ENCODE measurements at regions not wholly inside any gene's neighbourhood (a gene's known extent, or its start where the extent isn't known, plus 50 kb on each side); places are given as distances from the start of the nearest gene placed in this dataset.

DNA sequence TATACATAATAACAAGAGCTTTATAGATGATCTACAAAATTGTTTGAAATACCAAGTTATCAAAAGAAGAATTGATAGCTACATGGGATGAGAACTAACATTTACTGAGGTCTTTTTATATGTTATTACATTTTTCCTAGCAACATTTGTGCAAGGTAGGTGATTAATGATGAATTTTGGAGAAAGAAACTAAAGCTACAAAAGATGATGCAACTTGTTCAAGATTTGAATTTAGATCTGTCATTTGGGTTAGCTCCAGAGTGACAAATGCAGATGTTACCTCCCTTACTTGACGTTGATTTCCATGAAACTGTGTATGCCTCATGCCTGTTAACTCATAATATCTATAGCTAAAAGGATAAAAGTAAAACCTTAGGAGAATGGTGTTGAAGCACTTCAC is 84.5 kb upstream of the EYA4 start (continued):
- TF ChIP-seq, protein P1, sequence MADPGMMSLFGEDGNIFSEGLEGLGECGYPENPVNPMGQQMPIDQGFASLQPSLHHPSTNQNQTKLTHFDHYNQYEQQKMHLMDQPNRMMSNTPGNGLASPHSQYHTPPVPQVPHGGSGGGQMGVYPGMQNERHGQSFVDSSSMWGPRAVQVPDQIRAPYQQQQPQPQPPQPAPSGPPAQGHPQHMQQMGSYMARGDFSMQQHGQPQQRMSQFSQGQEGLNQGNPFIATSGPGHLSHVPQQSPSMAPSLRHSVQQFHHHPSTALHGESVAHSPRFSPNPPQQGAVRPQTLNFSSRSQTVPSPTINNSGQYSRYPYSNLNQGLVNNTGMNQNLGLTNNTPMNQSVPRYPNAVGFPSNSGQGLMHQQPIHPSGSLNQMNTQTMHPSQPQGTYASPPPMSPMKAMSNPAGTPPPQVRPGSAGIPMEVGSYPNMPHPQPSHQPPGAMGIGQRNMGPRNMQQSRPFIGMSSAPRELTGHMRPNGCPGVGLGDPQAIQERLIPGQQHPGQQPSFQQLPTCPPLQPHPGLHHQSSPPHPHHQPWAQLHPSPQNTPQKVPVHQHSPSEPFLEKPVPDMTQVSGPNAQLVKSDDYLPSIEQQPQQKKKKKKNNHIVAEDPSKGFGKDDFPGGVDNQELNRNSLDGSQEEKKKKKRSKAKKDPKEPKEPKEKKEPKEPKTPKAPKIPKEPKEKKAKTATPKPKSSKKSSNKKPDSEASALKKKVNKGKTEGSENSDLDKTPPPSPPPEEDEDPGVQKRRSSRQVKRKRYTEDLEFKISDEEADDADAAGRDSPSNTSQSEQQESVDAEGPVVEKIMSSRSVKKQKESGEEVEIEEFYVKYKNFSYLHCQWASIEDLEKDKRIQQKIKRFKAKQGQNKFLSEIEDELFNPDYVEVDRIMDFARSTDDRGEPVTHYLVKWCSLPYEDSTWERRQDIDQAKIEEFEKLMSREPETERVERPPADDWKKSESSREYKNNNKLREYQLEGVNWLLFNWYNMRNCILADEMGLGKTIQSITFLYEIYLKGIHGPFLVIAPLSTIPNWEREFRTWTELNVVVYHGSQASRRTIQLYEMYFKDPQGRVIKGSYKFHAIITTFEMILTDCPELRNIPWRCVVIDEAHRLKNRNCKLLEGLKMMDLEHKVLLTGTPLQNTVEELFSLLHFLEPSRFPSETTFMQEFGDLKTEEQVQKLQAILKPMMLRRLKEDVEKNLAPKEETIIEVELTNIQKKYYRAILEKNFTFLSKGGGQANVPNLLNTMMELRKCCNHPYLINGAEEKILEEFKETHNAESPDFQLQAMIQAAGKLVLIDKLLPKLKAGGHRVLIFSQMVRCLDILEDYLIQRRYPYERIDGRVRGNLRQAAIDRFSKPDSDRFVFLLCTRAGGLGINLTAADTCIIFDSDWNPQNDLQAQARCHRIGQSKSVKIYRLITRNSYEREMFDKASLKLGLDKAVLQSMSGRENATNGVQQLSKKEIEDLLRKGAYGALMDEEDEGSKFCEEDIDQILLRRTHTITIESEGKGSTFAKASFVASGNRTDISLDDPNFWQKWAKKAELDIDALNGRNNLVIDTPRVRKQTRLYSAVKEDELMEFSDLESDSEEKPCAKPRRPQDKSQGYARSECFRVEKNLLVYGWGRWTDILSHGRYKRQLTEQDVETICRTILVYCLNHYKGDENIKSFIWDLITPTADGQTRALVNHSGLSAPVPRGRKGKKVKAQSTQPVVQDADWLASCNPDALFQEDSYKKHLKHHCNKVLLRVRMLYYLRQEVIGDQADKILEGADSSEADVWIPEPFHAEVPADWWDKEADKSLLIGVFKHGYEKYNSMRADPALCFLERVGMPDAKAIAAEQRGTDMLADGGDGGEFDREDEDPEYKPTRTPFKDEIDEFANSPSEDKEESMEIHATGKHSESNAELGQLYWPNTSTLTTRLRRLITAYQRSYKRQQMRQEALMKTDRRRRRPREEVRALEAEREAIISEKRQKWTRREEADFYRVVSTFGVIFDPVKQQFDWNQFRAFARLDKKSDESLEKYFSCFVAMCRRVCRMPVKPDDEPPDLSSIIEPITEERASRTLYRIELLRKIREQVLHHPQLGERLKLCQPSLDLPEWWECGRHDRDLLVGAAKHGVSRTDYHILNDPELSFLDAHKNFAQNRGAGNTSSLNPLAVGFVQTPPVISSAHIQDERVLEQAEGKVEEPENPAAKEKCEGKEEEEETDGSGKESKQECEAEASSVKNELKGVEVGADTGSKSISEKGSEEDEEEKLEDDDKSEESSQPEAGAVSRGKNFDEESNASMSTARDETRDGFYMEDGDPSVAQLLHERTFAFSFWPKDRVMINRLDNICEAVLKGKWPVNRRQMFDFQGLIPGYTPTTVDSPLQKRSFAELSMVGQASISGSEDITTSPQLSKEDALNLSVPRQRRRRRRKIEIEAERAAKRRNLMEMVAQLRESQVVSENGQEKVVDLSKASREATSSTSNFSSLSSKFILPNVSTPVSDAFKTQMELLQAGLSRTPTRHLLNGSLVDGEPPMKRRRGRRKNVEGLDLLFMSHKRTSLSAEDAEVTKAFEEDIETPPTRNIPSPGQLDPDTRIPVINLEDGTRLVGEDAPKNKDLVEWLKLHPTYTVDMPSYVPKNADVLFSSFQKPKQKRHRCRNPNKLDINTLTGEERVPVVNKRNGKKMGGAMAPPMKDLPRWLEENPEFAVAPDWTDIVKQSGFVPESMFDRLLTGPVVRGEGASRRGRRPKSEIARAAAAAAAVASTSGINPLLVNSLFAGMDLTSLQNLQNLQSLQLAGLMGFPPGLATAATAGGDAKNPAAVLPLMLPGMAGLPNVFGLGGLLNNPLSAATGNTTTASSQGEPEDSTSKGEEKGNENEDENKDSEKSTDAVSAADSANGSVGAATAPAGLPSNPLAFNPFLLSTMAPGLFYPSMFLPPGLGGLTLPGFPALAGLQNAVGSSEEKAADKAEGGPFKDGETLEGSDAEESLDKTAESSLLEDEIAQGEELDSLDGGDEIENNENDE (IDR thresholded peaks at IDR 0.05; ENCODE audit: insufficient replicate concordance, low read length), result no peak
- TF ChIP-seq RNF2 (IDR thresholded peaks at IDR 0.05; ENCODE audit: borderline replicate concordance, low read depth, low read length, missing control alignments, poor library complexity, severe bottlenecking) (no peak), POLR2AphosphoS5 (IDR thresholded peaks at IDR 0.05; ENCODE audit: low read depth, low read length) (no peak), CHD2 (IDR thresholded peaks at IDR 0.05; ENCODE audit: low read length) (no peak), KDM5A (IDR thresholded peaks at IDR 0.05; ENCODE audit: low read length) (no peak), POU5F1 (IDR thresholded peaks at IDR 0.05; ENCODE audit: low read depth, low read length) (no peak), RBBP5 (IDR thresholded peaks at IDR 0.05; ENCODE audit: borderline replicate concordance, low read depth, low read length) (no peak), SP4 (IDR thresholded peaks at IDR 0.05; ENCODE audit: low read length) (no peak), NRF1 (IDR thresholded peaks at IDR 0.05; ENCODE audit: low read depth, low read length) (no peak), EZH2 (IDR thresholded peaks at IDR 0.05; ENCODE audit: low read depth, low read length, severe bottlenecking) (no peak)

Data from H1 (cell line).